CD4-positive, alpha-beta T cell (primary cell): ENCODE measurements at regions not wholly inside any gene's neighbourhood (a gene's known extent, or its start where the extent isn't known, plus 50 kb on each side); places are given as distances from the start of the nearest gene placed in this dataset.

ENCODE experiments used
- ATAC-seq: fragments of 200-7000 bp; cut with Tn5 transposase; one replicate; pipeline ENCODE4 v1.10.0; 2022; ENCODE audit warnings: mild to moderate bottlenecking; ENCODE audit not compliant: poor library complexity
- CTCF ChIA-PET: fragments of 350-600 bp; sonication (Branson Sonifier 250); formaldehyde crosslinking; loops from one replicate; lab custom pipeline; 2021; ENCODE audit warnings: antibody characterized with exemption, inconsistent platforms; lab: Charles Lee
- POLR2A ChIA-PET: fragments of 350-600 bp; sonication (Branson Sonifier 250); formaldehyde crosslinking; loops from one replicate; lab custom pipeline; 2021; ENCODE audit warnings: antibody characterized with exemption, inconsistent platforms; lab: Charles Lee
- DNase-seq, 14 experiments: peaks; one replicate each; pipeline ENCODE4 v3.0.0-alpha.2; 2013 to 2020; ENCODE audit warnings: mixed read lengths in 2 of 14
- H3K27ac ChIP-seq, 2 donors: one replicate each; pipeline versions ENCODE4 v1.5.1 to v1.7.0; 2013; ENCODE audit warnings: low read length in 2 of 2, low read depth in 1 of 2, mild to moderate bottlenecking in 1 of 2
- H3K27me3 ChIP-seq, 2 experiments: 1 replicate in 1 of 2; 2 replicates in 1 of 2; pipeline versions ENCODE4 v1.6.1 to v1.7.0; 2013; ENCODE audit warnings: low read length in 2 of 2, control low read depth in 1 of 2, mild to moderate bottlenecking in 1 of 2, moderate library complexity in 1 of 2; ENCODE audit not compliant: insufficient read depth in 2 of 2, control insufficient read depth in 1 of 2
- H3K36me3 ChIP-seq: one replicate; pipeline ENCODE4 v1.6.1; 2013; ENCODE audit warnings: low read length, control low read depth; ENCODE audit not compliant: insufficient read depth
- H3K4me1 ChIP-seq: one replicate; pipeline ENCODE4 v1.6.1; 2013; ENCODE audit warnings: low read length, control low read depth; ENCODE audit not compliant: insufficient read depth
- H3K4me3 ChIP-seq: one replicate; pipeline ENCODE4 v1.5.1; 2013; ENCODE audit warnings: mild to moderate bottlenecking, low read length, moderate library complexity
- H3K9me3 ChIP-seq, 2 experiments: 1 replicate in 1 of 2; 2 replicates in 1 of 2; pipeline versions ENCODE4 v1.6.1 to v1.7.0; 2013; ENCODE audit warnings: low read length in 2 of 2, mild to moderate bottlenecking in 2 of 2, control low read depth in 1 of 2, moderate library complexity in 1 of 2; ENCODE audit not compliant: control insufficient read depth in 1 of 2, insufficient read depth in 1 of 2
- H3K27ac Mint-ChIP-seq: one replicate; pipeline ENCODE4 v1.8.0; 2020; ENCODE audit warnings: mixed read lengths
- H3K27me3 Mint-ChIP-seq: one replicate; pipeline ENCODE4 v1.8.0; 2021; ENCODE audit warnings: mixed read lengths
- H3K36me3 Mint-ChIP-seq: one replicate; pipeline ENCODE4 v1.8.0; 2021; ENCODE audit warnings: low read depth, mixed read lengths
- H3K4me1 Mint-ChIP-seq: one replicate; pipeline ENCODE4 v1.8.0; 2021; ENCODE audit warnings: low read depth, mixed read lengths
- H3K4me3 Mint-ChIP-seq: one replicate; pipeline ENCODE4 v1.8.0; 2020; ENCODE audit warnings: mild to moderate bottlenecking, mixed read lengths
- H3K9me3 Mint-ChIP-seq: one replicate; pipeline ENCODE4 v1.8.0; 2020; ENCODE audit warnings: mixed read lengths
- CTCF ChIP-seq: fragments of 200-600 bp; IDR thresholded peaks from one replicate; pipeline ENCODE4 v1.8.0; 2022; ENCODE audit warnings: antibody characterized with exemption, mild to moderate bottlenecking
- intact Hi-C, 2 experiments: fragments of 100-400 bp; cut with DNase I in 1 of 2; cut with micrococcal nuclease in 1 of 2; formaldehyde crosslinking; loops; one replicate each; pipeline versions ENCODE4 v1.15.1 to v1.9.0; 2023 to 2025; cut with DNase I, micrococcal nuclease

- DNase-seq (no peak), ATAC-seq (no peak)
- Mint-ChIP-seq H3K4me3 (no peak overlapping the region), H3K27me3 (peaks cover 15% of the 10 kb centered on the region), H3K36me3 (no peaks in the 10 kb centered on the region), H3K27ac (no peak overlapping the region), H3K4me1 (no peaks in the 10 kb centered on the region), H3K9me3 (no peaks in the 10 kb centered on the region)
- no peak overlapping the region for H3K4me3 ChIP-seq
- ChIA-PET POLR2A (no interaction called here), CTCF (no interaction called here)
- H3K36me3 ChIP-seq = no peaks in the 10 kb centered on the region
- H3K27me3 ChIP-seq = no peaks in the 10 kb centered on the region
- H3K27ac ChIP-seq = no peak overlapping the region
- TF ChIP-seq CTCF = no peak
- peaks cover 0 to 11% of the 10 kb centered on the region in 2 experiments for H3K9me3 ChIP-seq
- intact Hi-C loops = no loop called here
- no peaks in the 10 kb centered on the region for H3K4me1 ChIP-seq
Observed at GRCh38 chr17:79459003-79459655, 151.7 kb downstream of the RBFOX3 start.

- DNase-seq (no peak), ATAC-seq (no peak)
- Histone ChIP-seq H3K9me3 (peaks cover 0 to 7% of the 10 kb centered on the region in 2 experiments), H3K36me3 (no peaks in the 10 kb centered on the region), H3K4me3 (no peak overlapping the region), H3K27ac (no peak overlapping the region), H3K4me1 (no peaks in the 10 kb centered on the region), H3K27me3 (no peaks in the 10 kb centered on the region)
- CTCF ChIA-PET = no interaction called here
- H3K9me3 Mint-ChIP-seq = no peaks in the 10 kb centered on the region
- H3K36me3 Mint-ChIP-seq = no peaks in the 10 kb centered on the region
- TF ChIP-seq CTCF = no peak
- peaks cover 15% of the 10 kb centered on the region for H3K27me3 Mint-ChIP-seq
- no peaks in the 10 kb centered on the region for H3K4me1 Mint-ChIP-seq
- H3K27ac Mint-ChIP-seq = no peak overlapping the region
- POLR2A ChIA-PET = no interaction called here
- intact Hi-C loops = no loop called here
- no peak overlapping the region for H3K4me3 Mint-ChIP-seq
Observed at GRCh38 chr17:79458356-79458755, 152.5 kb downstream of the RBFOX3 start.

- H3K9me3 Mint-ChIP-seq = no peaks in the 10 kb centered on the region
- no peaks in the 10 kb centered on the region for H3K36me3 Mint-ChIP-seq
- peaks cover 0 to 2% of the 10 kb centered on the region in 2 experiments for H3K9me3 ChIP-seq
- no peak overlapping the region for H3K27ac ChIP-seq
- DNase-seq (no peak), ATAC-seq (no peak)
- peaks cover 15% of the 10 kb centered on the region for H3K27me3 Mint-ChIP-seq
- H3K4me1 Mint-ChIP-seq = no peaks in the 10 kb centered on the region
- POLR2A ChIA-PET = no interaction called here
- H3K36me3 ChIP-seq = no peaks in the 10 kb centered on the region
- H3K4me1 ChIP-seq = no peaks in the 10 kb centered on the region
- no peak for TF ChIP-seq CTCF
- CTCF ChIA-PET = no interaction called here
- no peak overlapping the region for H3K4me3 ChIP-seq
- intact Hi-C loops = no loop called here
- no peaks in the 10 kb centered on the region for H3K27me3 ChIP-seq
- no peak overlapping the region for H3K4me3 Mint-ChIP-seq
- H3K27ac Mint-ChIP-seq = no peak overlapping the region
Observed at GRCh38 chr17:79457889-79458288, 153.0 kb downstream of the RBFOX3 start.
